ENCODE measurements at regions not wholly inside any gene's neighbourhood (a gene's known extent, or its start where the extent isn't known, plus 50 kb on each side); places are given as distances from the start of the nearest gene placed in this dataset.
"Not testable (repeated sequence)": the region's sequence is repeated elsewhere in the genome, so short reads cannot be mapped to it uniquely, and the experiment has no call there.

GRCh38 chr17:445839-446238, 93.2 kb upstream of the RPH3AL start, which contains the start of gene RFLNB:
Gene RFLNB, minus strand, starts transcription at chr17:445939.
- ATAC-seq, H3K4me1 Mint-ChIP-seq, H3K9me3 Mint-ChIP-seq, H3K4me3 Mint-ChIP-seq, H3K27ac Mint-ChIP-seq, H3K27me3 Mint-ChIP-seq, H3K36me3 Mint-ChIP-seq: not testable (repeated sequence)

GRCh38 chr17:444879-445454, 92.4 kb upstream of the RPH3AL start:
- no peak for ATAC-seq
- H3K27ac Mint-ChIP-seq: no peak overlapping the region
- no peaks in the 10 kb centered on the region for H3K36me3 Mint-ChIP-seq
- no peak overlapping the region for H3K4me3 Mint-ChIP-seq
- no peaks in the 10 kb centered on the region for H3K4me1 Mint-ChIP-seq
- no peaks in the 10 kb centered on the region for H3K9me3 Mint-ChIP-seq
- H3K27me3 Mint-ChIP-seq: no peaks in the 10 kb centered on the region

- H3K27ac Mint-ChIP-seq: no peak overlapping the region
- H3K9me3 Mint-ChIP-seq: no peaks in the 10 kb centered on the region
- no peak for ATAC-seq
- no peaks in the 10 kb centered on the region for H3K36me3 Mint-ChIP-seq
- H3K27me3 Mint-ChIP-seq: no peaks in the 10 kb centered on the region
- no peak overlapping the region for H3K4me3 Mint-ChIP-seq
- H3K4me1 Mint-ChIP-seq: no peaks in the 10 kb centered on the region
These were observed 90.5 kb upstream of the RPH3AL start for GRCh38 chr17:443109-443508.

GRCh38 chr17:441155-441950, 88.7 kb upstream of the RPH3AL start:
- no peak overlapping the region for H3K27ac Mint-ChIP-seq
- no peaks in the 10 kb centered on the region for H3K36me3 Mint-ChIP-seq
- no peaks in the 10 kb centered on the region for H3K9me3 Mint-ChIP-seq
- H3K4me3 Mint-ChIP-seq: no peak overlapping the region
- no peaks in the 10 kb centered on the region for H3K4me1 Mint-ChIP-seq
- H3K27me3 Mint-ChIP-seq: no peaks in the 10 kb centered on the region
- ATAC-seq: no peak

- Mint-ChIP-seq H3K4me3 (no peak overlapping the region), H3K4me1 (no peaks in the 10 kb centered on the region), H3K9me3 (peaks cover 6% of the 10 kb centered on the region), H3K36me3 (peaks cover 8% of the 10 kb centered on the region), H3K27me3 (peaks cover 10% of the 10 kb centered on the region), H3K27ac (no peak overlapping the region)
- no peak for ATAC-seq
These were observed 85.6 kb upstream of the RPH3AL start for GRCh38 chr17:438191-438590.

- H3K36me3 Mint-ChIP-seq: peaks cover 8% of the 10 kb centered on the region
- peaks cover 10% of the 10 kb centered on the region for H3K27me3 Mint-ChIP-seq
- no peak for ATAC-seq
- H3K4me1 Mint-ChIP-seq: no peaks in the 10 kb centered on the region
- no peak overlapping the region for H3K4me3 Mint-ChIP-seq
- H3K9me3 Mint-ChIP-seq: peaks cover 6% of the 10 kb centered on the region
- no peak overlapping the region for H3K27ac Mint-ChIP-seq
These were observed 84.9 kb upstream of the RPH3AL start for GRCh38 chr17:437545-437944.

GRCh38 chr17:436571-436970, 84.0 kb upstream of the RPH3AL start:
- Mint-ChIP-seq H3K9me3 (peaks cover 6% of the 10 kb centered on the region), H3K4me3 (no peak overlapping the region), H3K27me3 (peaks cover 10% of the 10 kb centered on the region), H3K36me3 (peaks cover 8% of the 10 kb centered on the region), H3K27ac (no peak overlapping the region), H3K4me1 (no peaks in the 10 kb centered on the region)
- ATAC-seq: no peak

- not testable (repeated sequence) for H3K4me3 Mint-ChIP-seq, H3K4me1 Mint-ChIP-seq, H3K27ac Mint-ChIP-seq, H3K36me3 Mint-ChIP-seq, ATAC-seq, H3K9me3 Mint-ChIP-seq
- H3K27me3 Mint-ChIP-seq: peaks cover 10% of the 10 kb centered on the region
These were observed 79.9 kb upstream of the RPH3AL start for GRCh38 chr17:432471-432870.

GRCh38 chr17:431494-431893, 78.9 kb upstream of the RPH3AL start:
- peaks cover 8% of the 10 kb centered on the region for H3K36me3 Mint-ChIP-seq
- no peak for ATAC-seq
- H3K4me3 Mint-ChIP-seq: no peak overlapping the region
- H3K27me3 Mint-ChIP-seq: peaks cover 10% of the 10 kb centered on the region
- no peak overlapping the region for H3K27ac Mint-ChIP-seq
- no peaks in the 10 kb centered on the region for H3K4me1 Mint-ChIP-seq
- H3K9me3 Mint-ChIP-seq: peaks cover 6% of the 10 kb centered on the region

- no peaks in the 10 kb centered on the region for H3K27me3 Mint-ChIP-seq
- no peaks in the 10 kb centered on the region for H3K36me3 Mint-ChIP-seq
- H3K4me3 Mint-ChIP-seq: no peak overlapping the region
- ATAC-seq: no peak
- H3K4me1 Mint-ChIP-seq: no peaks in the 10 kb centered on the region
- no peak overlapping the region for H3K27ac Mint-ChIP-seq
- H3K9me3 Mint-ChIP-seq: no peaks in the 10 kb centered on the region
These were observed 77.0 kb upstream of the RPH3AL start for GRCh38 chr17:429589-429988.

GRCh38 chr17:428414-428813, 75.8 kb upstream of the RPH3AL start:
- Mint-ChIP-seq H3K27me3 (peaks cover 4% of the 10 kb centered on the region), H3K4me1 (no peaks in the 10 kb centered on the region), H3K9me3 (no peaks in the 10 kb centered on the region), H3K27ac (no peak overlapping the region), H3K4me3 (no peak overlapping the region), H3K36me3 (no peaks in the 10 kb centered on the region)
- ATAC-seq: no peak

GRCh38 chr17:427891-428290, 75.3 kb upstream of the RPH3AL start:
- Mint-ChIP-seq H3K27me3 (peaks cover 9% of the 10 kb centered on the region), H3K4me3 (no peak overlapping the region), H3K36me3 (no peaks in the 10 kb centered on the region), H3K27ac (no peak overlapping the region), H3K4me1 (no peaks in the 10 kb centered on the region), H3K9me3 (no peaks in the 10 kb centered on the region)
- ATAC-seq: no peak

- Mint-ChIP-seq H3K4me1 (no peaks in the 10 kb centered on the region), H3K9me3 (no peaks in the 10 kb centered on the region), H3K27me3 (peaks cover 14% of the 10 kb centered on the region), H3K27ac (no peak overlapping the region), H3K4me3 (no peak overlapping the region), H3K36me3 (no peaks in the 10 kb centered on the region)
- no peak for ATAC-seq
These were observed 74.7 kb upstream of the RPH3AL start for GRCh38 chr17:427327-427726.

- Mint-ChIP-seq H3K4me3 (no peak overlapping the region), H3K4me1 (peaks cover 8% of the 10 kb centered on the region), H3K27ac (no peak overlapping the region), H3K36me3 (no peaks in the 10 kb centered on the region), H3K27me3 (peaks cover 19% of the 10 kb centered on the region), H3K9me3 (no peaks in the 10 kb centered on the region)
- no peak for ATAC-seq
These were observed 69.8 kb upstream of the RPH3AL start for GRCh38 chr17:422196-422930.

GRCh38 chr17:420479-421175, 68.0 kb upstream of the RPH3AL start:
- Mint-ChIP-seq H3K27ac (no peak overlapping the region), H3K27me3 (peaks cover 19% of the 10 kb centered on the region), H3K4me1 (peaks cover 22% of the 10 kb centered on the region), H3K36me3 (no peaks in the 10 kb centered on the region), H3K4me3 (no peak overlapping the region), H3K9me3 (no peaks in the 10 kb centered on the region)
- no peak for ATAC-seq
